ENCODE measurements at regions not wholly inside any gene's neighbourhood (a gene's known extent, or its start where the extent isn't known, plus 50 kb on each side); places are given as distances from the start of the nearest gene placed in this dataset.
"Not testable (repeated sequence)": the region's sequence is repeated elsewhere in the genome, so short reads cannot be mapped to it uniquely, and the experiment has no call there.

- WGBS (ENCODE audit: insufficient coverage, insufficient read length): 100% methylated on average over 1 of the region's 3 CpGs
These were observed 568.0 kb downstream of the ZWINT start for GRCh38 chr10:55793024-55793423.

GRCh38 chr10:55790276-55790675, 570.8 kb downstream of the ZWINT start:
- H3K4me3 ChIP-seq (ENCODE audit: low read length); H3K4me1 ChIP-seq (ENCODE audit: control insufficient read depth, insufficient read depth, low read length); H3K27ac ChIP-seq (ENCODE audit: low read length); H3K9me3 ChIP-seq (ENCODE audit: control insufficient read depth, insufficient read depth, low read length); DNase-seq (ENCODE audit: low read depth, low spot score); H3K36me3 ChIP-seq (ENCODE audit: control insufficient read depth, insufficient read depth, low read length); H3K27me3 ChIP-seq (ENCODE audit: control insufficient read depth, insufficient read depth, low read length): not testable (repeated sequence)
- WGBS (ENCODE audit: insufficient coverage, insufficient read length): no CpG with 5 or more reads among the region's 1 CpG

More at GRCh38 chr10:55793024-55793423, 568.0 kb downstream of the ZWINT start:
- Histone ChIP-seq H3K27ac (ENCODE audit: low read length) (no peak overlapping the region), H3K9me3 (ENCODE audit: control insufficient read depth, insufficient read depth, low read length) (no peaks in the 10 kb centered on the region), H3K4me3 (ENCODE audit: low read length) (no peak overlapping the region), H3K4me1 (ENCODE audit: control insufficient read depth, insufficient read depth, low read length) (no peaks in the 10 kb centered on the region; the same call in 1 of the 2 replicates), H3K36me3 (ENCODE audit: control insufficient read depth, insufficient read depth, low read length) (no peaks in the 10 kb centered on the region), H3K27me3 (ENCODE audit: control insufficient read depth, insufficient read depth, low read length) (no peaks in the 10 kb centered on the region)
- DNase-seq (ENCODE audit: low read depth, low spot score): no peak

GRCh38 chr10:55786461-55787050, 574.5 kb downstream of the ZWINT start:
- no peak overlapping the region for H3K4me3 ChIP-seq (ENCODE audit: low read length)
- H3K9me3 ChIP-seq (ENCODE audit: control insufficient read depth, insufficient read depth, low read length): no peaks in the 10 kb centered on the region
- no peak overlapping the region for H3K27ac ChIP-seq (ENCODE audit: low read length)
- H3K27me3 ChIP-seq (ENCODE audit: control insufficient read depth, insufficient read depth, low read length): no peaks in the 10 kb centered on the region
- no peaks in the 10 kb centered on the region; the same call in 1 of the 2 replicates for H3K4me1 ChIP-seq (ENCODE audit: control insufficient read depth, insufficient read depth, low read length)
- no peaks in the 10 kb centered on the region for H3K36me3 ChIP-seq (ENCODE audit: control insufficient read depth, insufficient read depth, low read length)
- DNase-seq (ENCODE audit: low read depth, low spot score): no peak
- no CpG with 5 or more reads among the region's 3 CpGs for WGBS (ENCODE audit: insufficient coverage, insufficient read length)

- Histone ChIP-seq H3K36me3 (ENCODE audit: control insufficient read depth, insufficient read depth, low read length) (no peaks in the 10 kb centered on the region), H3K27ac (ENCODE audit: low read length) (no peak overlapping the region), H3K4me1 (ENCODE audit: control insufficient read depth, insufficient read depth, low read length) (no peaks in the 10 kb centered on the region), H3K4me3 (ENCODE audit: low read length) (no peak overlapping the region), H3K27me3 (ENCODE audit: control insufficient read depth, insufficient read depth, low read length) (no peaks in the 10 kb centered on the region), H3K9me3 (ENCODE audit: control insufficient read depth, insufficient read depth, low read length) (no peaks in the 10 kb centered on the region)
- no CpG with 5 or more reads among the region's 4 CpGs for WGBS (ENCODE audit: insufficient coverage, insufficient read length)
- no peak for DNase-seq (ENCODE audit: low read depth, low spot score)
These were observed 578.9 kb downstream of the ZWINT start for GRCh38 chr10:55782181-55782580.

GRCh38 chr10:55766212-55766611, 594.8 kb downstream of the ZWINT start:
- H3K27me3 ChIP-seq (ENCODE audit: control insufficient read depth, insufficient read depth, low read length): no peaks in the 10 kb centered on the region
- no peaks in the 10 kb centered on the region for H3K36me3 ChIP-seq (ENCODE audit: control insufficient read depth, insufficient read depth, low read length)
- no peak for DNase-seq (ENCODE audit: low read depth, low spot score)
- H3K4me3 ChIP-seq (ENCODE audit: low read length): no peak overlapping the region
- no peaks in the 10 kb centered on the region for H3K4me1 ChIP-seq (ENCODE audit: control insufficient read depth, insufficient read depth, low read length)
- H3K9me3 ChIP-seq (ENCODE audit: control insufficient read depth, insufficient read depth, low read length): no peaks in the 10 kb centered on the region
- H3K27ac ChIP-seq (ENCODE audit: low read length): no peak overlapping the region
- WGBS (ENCODE audit: insufficient coverage, insufficient read length): no CpG with 5 or more reads among the region's 1 CpG

- H3K36me3 ChIP-seq (ENCODE audit: control insufficient read depth, insufficient read depth, low read length): no peaks in the 10 kb centered on the region
- no peak overlapping the region for H3K4me3 ChIP-seq (ENCODE audit: low read length)
- no CpG with 5 or more reads among the region's 2 CpGs for WGBS (ENCODE audit: insufficient coverage, insufficient read length)
- H3K27me3 ChIP-seq (ENCODE audit: control insufficient read depth, insufficient read depth, low read length): no peaks in the 10 kb centered on the region
- DNase-seq (ENCODE audit: low read depth, low spot score): no peak
- H3K27ac ChIP-seq (ENCODE audit: low read length): no peak overlapping the region
- H3K4me1 ChIP-seq (ENCODE audit: control insufficient read depth, insufficient read depth, low read length): no peaks in the 10 kb centered on the region
- no peaks in the 10 kb centered on the region for H3K9me3 ChIP-seq (ENCODE audit: control insufficient read depth, insufficient read depth, low read length)
These were observed 610.6 kb downstream of the ZWINT start for GRCh38 chr10:55750458-55750857.

- no peak overlapping the region for H3K27ac ChIP-seq (ENCODE audit: low read length)
- H3K36me3 ChIP-seq (ENCODE audit: control insufficient read depth, insufficient read depth, low read length): no peaks in the 10 kb centered on the region
- WGBS (ENCODE audit: insufficient coverage, insufficient read length): no CpG with 5 or more reads among the region's 3 CpGs
These were observed 613.8 kb downstream of the ZWINT start for GRCh38 chr10:55747244-55747643.

GRCh38 chr10:55746002-55746401, 615.1 kb downstream of the ZWINT start:
- WGBS (ENCODE audit: insufficient coverage, insufficient read length): no CpG with 5 or more reads among the region's 1 CpG
- Histone ChIP-seq H3K27ac (ENCODE audit: low read length) (no peak overlapping the region), H3K27me3 (ENCODE audit: control insufficient read depth, insufficient read depth, low read length) (no peaks in the 10 kb centered on the region), H3K9me3 (ENCODE audit: control insufficient read depth, insufficient read depth, low read length) (no peaks in the 10 kb centered on the region), H3K36me3 (ENCODE audit: control insufficient read depth, insufficient read depth, low read length) (no peaks in the 10 kb centered on the region), H3K4me3 (ENCODE audit: low read length) (no peak overlapping the region), H3K4me1 (ENCODE audit: control insufficient read depth, insufficient read depth, low read length) (no peaks in the 10 kb centered on the region)
- DNase-seq (ENCODE audit: low read depth, low spot score): no peak

More at GRCh38 chr10:55747244-55747643, 613.8 kb downstream of the ZWINT start:
- Histone ChIP-seq H3K4me1 (ENCODE audit: control insufficient read depth, insufficient read depth, low read length) (no peaks in the 10 kb centered on the region), H3K9me3 (ENCODE audit: control insufficient read depth, insufficient read depth, low read length) (no peaks in the 10 kb centered on the region), H3K4me3 (ENCODE audit: low read length) (no peak overlapping the region), H3K27me3 (ENCODE audit: control insufficient read depth, insufficient read depth, low read length) (no peaks in the 10 kb centered on the region)
- DNase-seq (ENCODE audit: low read depth, low spot score): no peak

- H3K9me3 ChIP-seq (ENCODE audit: control insufficient read depth, insufficient read depth, low read length): no peaks in the 10 kb centered on the region
- 0 out of 2 replicates have a peak, but pooled peaks cover 2% of the 10 kb centered on the region for H3K4me1 ChIP-seq (ENCODE audit: control insufficient read depth, insufficient read depth, low read length)
- DNase-seq (ENCODE audit: low read depth, low spot score): no peak
- no peak overlapping the region for H3K27ac ChIP-seq (ENCODE audit: low read length)
- no peaks in the 10 kb centered on the region for H3K27me3 ChIP-seq (ENCODE audit: control insufficient read depth, insufficient read depth, low read length)
- no CpG with 5 or more reads among the region's 2 CpGs for WGBS (ENCODE audit: insufficient coverage, insufficient read length)
- H3K4me3 ChIP-seq (ENCODE audit: low read length): no peak overlapping the region
- H3K36me3 ChIP-seq (ENCODE audit: control insufficient read depth, insufficient read depth, low read length): no peaks in the 10 kb centered on the region
These were observed 618.6 kb downstream of the ZWINT start for GRCh38 chr10:55742487-55742886.

GRCh38 chr10:55740767-55741166, 620.3 kb downstream of the ZWINT start:
- no CpG with 5 or more reads among the region's 2 CpGs for WGBS (ENCODE audit: insufficient coverage, insufficient read length)

GRCh38 chr10:55740110-55740509, 620.9 kb downstream of the ZWINT start:
- H3K27ac ChIP-seq (ENCODE audit: low read length): no peak overlapping the region

More at GRCh38 chr10:55740767-55741166, 620.3 kb downstream of the ZWINT start:
- not testable (repeated sequence) for H3K9me3 ChIP-seq (ENCODE audit: control insufficient read depth, insufficient read depth, low read length); H3K4me1 ChIP-seq (ENCODE audit: control insufficient read depth, insufficient read depth, low read length); H3K27ac ChIP-seq (ENCODE audit: low read length); H3K27me3 ChIP-seq (ENCODE audit: control insufficient read depth, insufficient read depth, low read length); H3K4me3 ChIP-seq (ENCODE audit: low read length); DNase-seq (ENCODE audit: low read depth, low spot score); H3K36me3 ChIP-seq (ENCODE audit: control insufficient read depth, insufficient read depth, low read length)

More at GRCh38 chr10:55740110-55740509, 620.9 kb downstream of the ZWINT start:
- Histone ChIP-seq H3K9me3 (ENCODE audit: control insufficient read depth, insufficient read depth, low read length) (no peaks in the 10 kb centered on the region), H3K4me3 (ENCODE audit: low read length) (no peak overlapping the region), H3K27me3 (ENCODE audit: control insufficient read depth, insufficient read depth, low read length) (no peaks in the 10 kb centered on the region), H3K4me1 (ENCODE audit: control insufficient read depth, insufficient read depth, low read length) (0 out of 2 replicates have a peak, but pooled peaks cover 3% of the 10 kb centered on the region), H3K36me3 (ENCODE audit: control insufficient read depth, insufficient read depth, low read length) (no peaks in the 10 kb centered on the region)
- WGBS (ENCODE audit: insufficient coverage, insufficient read length): no CpG with 5 or more reads among the region's 2 CpGs
- DNase-seq (ENCODE audit: low read depth, low spot score): no peak
